Smooth muscle cell (in vitro differentiated cells): ENCODE measurements at regions not wholly inside any gene's neighbourhood (a gene's known extent, or its start where the extent isn't known, plus 50 kb on each side); places are given as distances from the start of the nearest gene placed in this dataset.

Source experiments
- DNase-seq: peaks from one replicate; lab custom pipeline; 2025; ENCODE audit not compliant: unreplicated experiment; lab: John Stamatoyannopoulos, UW
- H2AFZ ChIP-seq: fragments of 200-600 bp; sonication (generic); 2 replicates; pipeline ENCODE4 v1.6.0; 2016; ENCODE audit warnings: antibody characterized with exemption, low read depth, mild to moderate bottlenecking
- H3F3A ChIP-seq: fragments of 200-600 bp; sonication (generic); 2 replicates; pipeline ENCODE4 v1.6.0; 2017; ENCODE audit warnings: antibody characterized with exemption, low read depth
- H3K27ac ChIP-seq: fragments of 200-600 bp; sonication (generic); 2 replicates; pipeline ENCODE4 v1.5.1; 2016; ENCODE audit warnings: low read depth, mild to moderate bottlenecking
- H3K27me3 ChIP-seq: fragments of 200-600 bp; sonication (generic); 2 replicates; pipeline ENCODE4 v1.6.1; 2016; ENCODE audit warnings: low read depth, mild to moderate bottlenecking
- H3K36me3 ChIP-seq: fragments of 200-600 bp; sonication (generic); 2 replicates; pipeline ENCODE4 v1.5.1; 2016; ENCODE audit warnings: low read depth
- H3K4me1 ChIP-seq: fragments of 200-600 bp; sonication (generic); 2 replicates; pipeline ENCODE4 v1.5.1; 2016; ENCODE audit warnings: low read depth
- H3K4me2 ChIP-seq: fragments of 200-600 bp; sonication (generic); 2 replicates; pipeline ENCODE4 v1.6.0; 2016; ENCODE audit warnings: mild to moderate bottlenecking
- H3K4me3 ChIP-seq: fragments of 200-600 bp; sonication (generic); 2 replicates; pipeline ENCODE4 v1.5.1; 2016; ENCODE audit warnings: mild to moderate bottlenecking
- H3K79me2 ChIP-seq: fragments of 200-600 bp; sonication (generic); 2 replicates; pipeline ENCODE4 v1.6.0; 2016; ENCODE audit warnings: low read depth, mild to moderate bottlenecking
- H3K9ac ChIP-seq: fragments of 200-600 bp; sonication (generic); 2 replicates; pipeline ENCODE4 v1.6.0; 2016; ENCODE audit warnings: low read depth
- H3K9me3 ChIP-seq: fragments of 200-600 bp; sonication (generic); replicated peaks from 2 replicates; pipeline ENCODE4 v1.5.1; 2016; ENCODE audit warnings: low read depth
- H4K20me1 ChIP-seq: fragments of 200-600 bp; sonication (generic); 2 replicates; pipeline ENCODE4 v1.6.0; 2016; ENCODE audit warnings: low read depth
- CTCF ChIP-seq: fragments of 200-600 bp; sonication (generic); IDR thresholded peaks from 2 replicates; pipeline ENCODE4 v1.5.1; 2017; ENCODE audit warnings: borderline replicate concordance, mild to moderate bottlenecking, antibody characterized with exemption; ENCODE audit not compliant: insufficient read depth, poor library complexity, severe bottlenecking
- WGBS: methylation state at CpG from one replicate; pipeline ENCODE4 v1.1.7; 2016; ENCODE audit warnings: low lambda C conversion rate; 5-methylcytosine and 5-hydroxymethylcytosine counted together

GRCh38 chr13:48852911-48853727, 122.6 kb upstream of the FNDC3A start:
- no peaks in the 10 kb centered on the region for H3K36me3 ChIP-seq
- no peaks in the 10 kb centered on the region for H3K27me3 ChIP-seq
- 16% methylated on average over 8 of the region's 8 CpGs for WGBS
- peak overlapping the region; percentile 77 for H3K4me2 ChIP-seq
- no peaks in the 10 kb centered on the region for H3K79me2 ChIP-seq
- H3K4me1 ChIP-seq, result no peaks in the 10 kb centered on the region
- peak overlapping the region; percentile 70 for H3K9ac ChIP-seq
- peak overlapping the region; percentile 30 for H3K4me3 ChIP-seq
- peaks cover 10% of the 10 kb centered on the region for H3F3A ChIP-seq
- peak overlapping the region; percentile 6 for H2AFZ ChIP-seq
- H4K20me1 ChIP-seq, result no peaks in the 10 kb centered on the region
- no peak for TF ChIP-seq CTCF
- no peak for DNase-seq
- H3K27ac ChIP-seq, result peak overlapping the region; percentile 93
- H3K9me3 ChIP-seq, result no peaks in the 10 kb centered on the region

GRCh38 chr13:48853728-48854102, 122.0 kb upstream of the FNDC3A start:
- H2AFZ ChIP-seq, result peak overlapping the region; percentile 6
- no peak for TF ChIP-seq CTCF
- H4K20me1 ChIP-seq, result no peaks in the 10 kb centered on the region
- no peaks in the 10 kb centered on the region for H3K27me3 ChIP-seq
- peaks cover under 1% of the 10 kb centered on the region for H3K4me1 ChIP-seq
- H3K4me2 ChIP-seq, result peak overlapping the region; percentile 77
- no peaks in the 10 kb centered on the region for H3K79me2 ChIP-seq
- no peaks in the 10 kb centered on the region for H3K36me3 ChIP-seq
- DNase-seq, result no peak
- H3K27ac ChIP-seq, result peak overlapping the region; percentile 93
- peaks cover 10% of the 10 kb centered on the region for H3F3A ChIP-seq
- peak overlapping the region; percentile 70 for H3K9ac ChIP-seq
- 14% methylated on average over 5 of the region's 5 CpGs for WGBS
- H3K4me3 ChIP-seq, result peak overlapping the region; percentile 30
- no peaks in the 10 kb centered on the region for H3K9me3 ChIP-seq

GRCh38 chr13:48857576-48857975, 118.1 kb upstream of the FNDC3A start:
- no peaks in the 10 kb centered on the region for H4K20me1 ChIP-seq
- no peak overlapping the region for H3K9ac ChIP-seq
- no peaks in the 10 kb centered on the region for H3K36me3 ChIP-seq
- no peaks in the 10 kb centered on the region for H3K9me3 ChIP-seq
- no peaks in the 10 kb centered on the region for H3K79me2 ChIP-seq
- no peaks in the 10 kb centered on the region for H3K27me3 ChIP-seq
- TF ChIP-seq CTCF, result no peak
- H3K4me3 ChIP-seq, result no peak overlapping the region
- no peak for DNase-seq
- peaks cover 10% of the 10 kb centered on the region for H3F3A ChIP-seq
- no peak overlapping the region for H3K27ac ChIP-seq
- peaks cover 7% of the 10 kb centered on the region for H3K4me1 ChIP-seq
- H3K4me2 ChIP-seq, result no peak overlapping the region
- H2AFZ ChIP-seq, result no peak overlapping the region
- WGBS, result 93% methylated on average over 4 of the region's 4 CpGs
